ENCODE measurements at regions not wholly inside any gene's neighbourhood (a gene's known extent, or its start where the extent isn't known, plus 50 kb on each side); places are given as distances from the start of the nearest gene placed in this dataset.
"Not testable (repeated sequence)": the region's sequence is repeated elsewhere in the genome, so short reads cannot be mapped to it uniquely, and the experiment has no call there.

GRCh38 chr3:5476403-5476802 lies 288.9 kb downstream of the EDEM1 start:
- no peak for DNase-seq (ENCODE audit: low spot score)

GRCh38 chr3:5479229-5479799 lies 291.8 kb downstream of the EDEM1 start:
- DNase-seq (ENCODE audit: low spot score), result no peak

- no peak for DNase-seq (ENCODE audit: low spot score)
These were observed 292.7 kb downstream of the EDEM1 start for GRCh38 chr3:5480190-5480589.

- no peak for DNase-seq (ENCODE audit: low spot score)
These were observed 297.9 kb downstream of the EDEM1 start for GRCh38 chr3:5485427-5485826.

- DNase-seq (ENCODE audit: low spot score), result no peak
These were observed 301.3 kb downstream of the EDEM1 start for GRCh38 chr3:5488771-5489170.

- no peak for DNase-seq (ENCODE audit: low spot score)
These were observed 302.0 kb downstream of the EDEM1 start for GRCh38 chr3:5489536-5489935.

GRCh38 chr3:5494905-5495519 lies 307.5 kb downstream of the EDEM1 start:
- no peak for DNase-seq (ENCODE audit: low spot score)

- DNase-seq (ENCODE audit: low spot score), result no peak
These were observed 310.0 kb downstream of the EDEM1 start for GRCh38 chr3:5497497-5497896.

- no peak for DNase-seq (ENCODE audit: low spot score)
These were observed 311.5 kb downstream of the EDEM1 start for GRCh38 chr3:5498981-5499380.

GRCh38 chr3:5499404-5499803 lies 311.9 kb downstream of the EDEM1 start:
- no peak for DNase-seq (ENCODE audit: low spot score)

- DNase-seq (ENCODE audit: low spot score), result no peak
These were observed 315.6 kb downstream of the EDEM1 start for GRCh38 chr3:5503136-5503535.

GRCh38 chr3:5504135-5504534 lies 316.6 kb downstream of the EDEM1 start:
- DNase-seq (ENCODE audit: low spot score), result no peak

GRCh38 chr3:5505163-5505562 lies 317.7 kb downstream of the EDEM1 start:
- DNase-seq (ENCODE audit: low spot score), result no peak

GRCh38 chr3:5505997-5506396 lies 318.5 kb downstream of the EDEM1 start:
- no peak for DNase-seq (ENCODE audit: low spot score)

- DNase-seq (ENCODE audit: low spot score), result not testable (repeated sequence)
These were observed 321.4 kb downstream of the EDEM1 start for GRCh38 chr3:5508860-5509259.

GRCh38 chr3:5510300-5510699 lies 322.8 kb downstream of the EDEM1 start:
- no peak for DNase-seq (ENCODE audit: low spot score)

- DNase-seq (ENCODE audit: low spot score), result no peak
These were observed 330.4 kb downstream of the EDEM1 start for GRCh38 chr3:5517921-5518320.

- no peak for DNase-seq (ENCODE audit: low spot score)
These were observed 332.7 kb downstream of the EDEM1 start for GRCh38 chr3:5520237-5520636.

- no peak for DNase-seq (ENCODE audit: low spot score)
These were observed 335.6 kb downstream of the EDEM1 start for GRCh38 chr3:5523125-5523524.

GRCh38 chr3:5531039-5531438 lies 343.5 kb downstream of the EDEM1 start:
- no peak for DNase-seq (ENCODE audit: low spot score)

- DNase-seq (ENCODE audit: low spot score), result no peak
These were observed 344.3 kb downstream of the EDEM1 start for GRCh38 chr3:5531741-5532290.

GRCh38 chr3:5540532-5540931 lies 353.0 kb downstream of the EDEM1 start:
- no peak for DNase-seq (ENCODE audit: low spot score)

- DNase-seq (ENCODE audit: low spot score), result no peak
These were observed 355.0 kb downstream of the EDEM1 start for GRCh38 chr3:5542472-5542871.

GRCh38 chr3:5543047-5543446 lies 355.5 kb downstream of the EDEM1 start:
- no peak for DNase-seq (ENCODE audit: low spot score)
